GM23338 (cell line): ENCODE measurements at regions not wholly inside any gene's neighbourhood (a gene's known extent, or its start where the extent isn't known, plus 50 kb on each side); places are given as distances from the start of the nearest gene placed in this dataset.

ENCODE experiments used
- CREB1 ChIP-seq: fragments of 250-450 bp; sonication (Bioruptor Pico); IDR thresholded peaks from 2 replicates; pipeline ENCODE4 v1.5.0; 2020; ENCODE audit warnings: low read depth, mild to moderate bottlenecking, moderate library complexity
- EZH2 ChIP-seq: fragments of 200-600 bp; sonication (generic); IDR thresholded peaks from one replicate; pipeline ENCODE4 v1.8.0; 2017; ENCODE audit warnings: antibody characterized with exemption, mild to moderate bottlenecking, low read depth; ENCODE audit not compliant: unreplicated experiment
- EZH2phosphoT487 ChIP-seq: fragments of 200-600 bp; sonication (generic); IDR thresholded peaks from one replicate; pipeline ENCODE4 v1.8.1; 2018; ENCODE audit warnings: antibody characterized with exemption; ENCODE audit not compliant: unreplicated experiment
- JUNB ChIP-seq: IDR thresholded peaks from one replicate; pipeline ENCODE4 v1.6.1; 2016; ENCODE audit warnings: antibody characterized with exemption; ENCODE audit not compliant: unreplicated experiment
- POLR2AphosphoS5 ChIP-seq: IDR thresholded peaks from 2 replicates; pipeline ENCODE4 v1.6.1; 2016; ENCODE audit warnings: antibody characterized with exemption, low read depth
- STAT1 ChIP-seq: IDR thresholded peaks from one replicate; pipeline ENCODE4 v1.6.1; 2016; ENCODE audit warnings: antibody characterized with exemption; ENCODE audit not compliant: unreplicated experiment
- ZNF114 ChIP-seq: fragments of 250-450 bp; sonication (Bioruptor Pico); IDR thresholded peaks from 2 replicates; pipeline ENCODE4 v1.5.0; 2020; ENCODE audit warnings: mild to moderate bottlenecking, moderate library complexity
- TF ChIP-seq, protein P1 (sequence below), 2 experiments: fragments of 200-600 bp in 1 of 2; sonication (generic) in 1 of 2; conservative IDR thresholded peaks; 2 replicates each; pipeline versions ENCODE4 v1.5.1 to v1.6.1; 2016 to 2017; ENCODE audit warnings: antibody characterized with exemption in 2 of 2, low read depth in 2 of 2, mild to moderate bottlenecking in 2 of 2, moderate library complexity in 1 of 2
- TF ChIP-seq, protein P2 (sequence below): IDR thresholded peaks from one replicate; pipeline ENCODE4 v1.6.1; 2018; ENCODE audit warnings: antibody characterized with exemption; ENCODE audit not compliant: unreplicated experiment
- TF ChIP-seq, protein P3 (sequence below): IDR thresholded peaks from 2 replicates; pipeline ENCODE4 v1.6.1; 2016; ENCODE audit warnings: antibody characterized with exemption

DNA sequence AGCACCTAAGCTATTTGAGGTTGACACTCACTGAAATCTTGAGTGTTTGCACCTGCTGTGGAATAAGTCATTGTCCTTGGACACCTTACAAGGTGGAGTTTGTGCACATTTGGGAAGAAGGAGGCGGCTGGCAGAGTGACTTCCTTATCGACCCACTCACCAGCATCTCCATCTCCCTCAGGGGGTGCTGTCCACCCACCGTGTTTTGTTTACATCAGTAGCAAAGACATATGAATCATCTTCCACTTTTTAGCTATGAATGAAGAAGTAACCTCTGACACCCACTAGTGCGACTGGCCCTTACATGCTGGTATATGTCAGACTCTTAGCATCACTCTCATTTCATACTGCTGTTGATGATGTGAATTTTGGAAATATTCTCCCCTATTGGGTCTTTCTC is 119.5 kb upstream of the SGK1 start:
- TF ChIP-seq, protein P1, sequence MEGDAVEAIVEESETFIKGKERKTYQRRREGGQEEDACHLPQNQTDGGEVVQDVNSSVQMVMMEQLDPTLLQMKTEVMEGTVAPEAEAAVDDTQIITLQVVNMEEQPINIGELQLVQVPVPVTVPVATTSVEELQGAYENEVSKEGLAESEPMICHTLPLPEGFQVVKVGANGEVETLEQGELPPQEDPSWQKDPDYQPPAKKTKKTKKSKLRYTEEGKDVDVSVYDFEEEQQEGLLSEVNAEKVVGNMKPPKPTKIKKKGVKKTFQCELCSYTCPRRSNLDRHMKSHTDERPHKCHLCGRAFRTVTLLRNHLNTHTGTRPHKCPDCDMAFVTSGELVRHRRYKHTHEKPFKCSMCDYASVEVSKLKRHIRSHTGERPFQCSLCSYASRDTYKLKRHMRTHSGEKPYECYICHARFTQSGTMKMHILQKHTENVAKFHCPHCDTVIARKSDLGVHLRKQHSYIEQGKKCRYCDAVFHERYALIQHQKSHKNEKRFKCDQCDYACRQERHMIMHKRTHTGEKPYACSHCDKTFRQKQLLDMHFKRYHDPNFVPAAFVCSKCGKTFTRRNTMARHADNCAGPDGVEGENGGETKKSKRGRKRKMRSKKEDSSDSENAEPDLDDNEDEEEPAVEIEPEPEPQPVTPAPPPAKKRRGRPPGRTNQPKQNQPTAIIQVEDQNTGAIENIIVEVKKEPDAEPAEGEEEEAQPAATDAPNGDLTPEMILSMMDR (conservative IDR thresholded peaks at IDR 0.05; ENCODE audit: low read depth in 2 of 2), result 0 out of 4 replicates have a peak, but pooled peaks of 1 of the 2 experiments have one; percentile 9
- TF ChIP-seq, protein P2, sequence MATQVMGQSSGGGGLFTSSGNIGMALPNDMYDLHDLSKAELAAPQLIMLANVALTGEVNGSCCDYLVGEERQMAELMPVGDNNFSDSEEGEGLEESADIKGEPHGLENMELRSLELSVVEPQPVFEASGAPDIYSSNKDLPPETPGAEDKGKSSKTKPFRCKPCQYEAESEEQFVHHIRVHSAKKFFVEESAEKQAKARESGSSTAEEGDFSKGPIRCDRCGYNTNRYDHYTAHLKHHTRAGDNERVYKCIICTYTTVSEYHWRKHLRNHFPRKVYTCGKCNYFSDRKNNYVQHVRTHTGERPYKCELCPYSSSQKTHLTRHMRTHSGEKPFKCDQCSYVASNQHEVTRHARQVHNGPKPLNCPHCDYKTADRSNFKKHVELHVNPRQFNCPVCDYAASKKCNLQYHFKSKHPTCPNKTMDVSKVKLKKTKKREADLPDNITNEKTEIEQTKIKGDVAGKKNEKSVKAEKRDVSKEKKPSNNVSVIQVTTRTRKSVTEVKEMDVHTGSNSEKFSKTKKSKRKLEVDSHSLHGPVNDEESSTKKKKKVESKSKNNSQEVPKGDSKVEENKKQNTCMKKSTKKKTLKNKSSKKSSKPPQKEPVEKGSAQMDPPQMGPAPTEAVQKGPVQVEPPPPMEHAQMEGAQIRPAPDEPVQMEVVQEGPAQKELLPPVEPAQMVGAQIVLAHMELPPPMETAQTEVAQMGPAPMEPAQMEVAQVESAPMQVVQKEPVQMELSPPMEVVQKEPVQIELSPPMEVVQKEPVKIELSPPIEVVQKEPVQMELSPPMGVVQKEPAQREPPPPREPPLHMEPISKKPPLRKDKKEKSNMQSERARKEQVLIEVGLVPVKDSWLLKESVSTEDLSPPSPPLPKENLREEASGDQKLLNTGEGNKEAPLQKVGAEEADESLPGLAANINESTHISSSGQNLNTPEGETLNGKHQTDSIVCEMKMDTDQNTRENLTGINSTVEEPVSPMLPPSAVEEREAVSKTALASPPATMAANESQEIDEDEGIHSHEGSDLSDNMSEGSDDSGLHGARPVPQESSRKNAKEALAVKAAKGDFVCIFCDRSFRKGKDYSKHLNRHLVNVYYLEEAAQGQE, result no peak
- no peak for TF ChIP-seq EZH2
- TF ChIP-seq STAT1, result no peak
- no peak for TF ChIP-seq POLR2AphosphoS5
- TF ChIP-seq EZH2phosphoT487, result no peak
- TF ChIP-seq CREB1 (CRISPR knock-in tag), result no peak
- TF ChIP-seq JUNB, result no peak
- no peak for TF ChIP-seq ZNF114
- TF ChIP-seq, protein P3, sequence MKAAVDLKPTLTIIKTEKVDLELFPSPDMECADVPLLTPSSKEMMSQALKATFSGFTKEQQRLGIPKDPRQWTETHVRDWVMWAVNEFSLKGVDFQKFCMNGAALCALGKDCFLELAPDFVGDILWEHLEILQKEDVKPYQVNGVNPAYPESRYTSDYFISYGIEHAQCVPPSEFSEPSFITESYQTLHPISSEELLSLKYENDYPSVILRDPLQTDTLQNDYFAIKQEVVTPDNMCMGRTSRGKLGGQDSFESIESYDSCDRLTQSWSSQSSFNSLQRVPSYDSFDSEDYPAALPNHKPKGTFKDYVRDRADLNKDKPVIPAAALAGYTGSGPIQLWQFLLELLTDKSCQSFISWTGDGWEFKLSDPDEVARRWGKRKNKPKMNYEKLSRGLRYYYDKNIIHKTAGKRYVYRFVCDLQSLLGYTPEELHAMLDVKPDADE, result no peak
